Fibroblast of upper back skin (primary cell): ENCODE measurements at regions not wholly inside any gene's neighbourhood (a gene's known extent, or its start where the extent isn't known, plus 50 kb on each side); places are given as distances from the start of the nearest gene placed in this dataset.

Experiments
- DNase-seq: peaks from one replicate; pipeline ENCODE4 v3.0.0-alpha.2; 2013

- DNase-seq = no peak
These were observed 87.3 kb upstream of the TOMM7 start for GRCh38 chr7:22909917-22910316.

DNA sequence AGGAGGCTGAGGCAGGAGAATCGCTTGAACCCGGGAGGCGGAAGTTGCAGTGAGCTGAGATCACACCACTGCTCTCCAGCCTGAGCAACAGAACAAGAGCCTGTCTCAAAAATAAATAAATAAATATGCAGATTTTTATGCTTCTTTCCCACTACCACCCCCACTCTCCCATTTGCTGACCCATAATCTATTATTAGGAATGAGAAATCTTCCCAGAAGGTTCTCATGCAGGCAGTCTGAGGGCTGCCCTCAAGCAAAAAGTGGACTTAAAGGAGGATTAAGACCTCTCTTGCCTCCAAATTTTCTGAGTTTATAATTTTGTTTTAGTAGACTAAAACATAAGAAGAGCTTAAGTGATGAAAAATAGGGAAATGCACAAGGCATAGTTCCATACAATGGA is 85.2 kb upstream of the TOMM7 start:
- no peak for DNase-seq

- no peak for DNase-seq
These were observed 78.1 kb upstream of the TOMM7 start for GRCh38 chr7:22900784-22901183.

GRCh38 chr7:22900101-22900500 is 77.5 kb upstream of the TOMM7 start:
- DNase-seq = no peak

DNA sequence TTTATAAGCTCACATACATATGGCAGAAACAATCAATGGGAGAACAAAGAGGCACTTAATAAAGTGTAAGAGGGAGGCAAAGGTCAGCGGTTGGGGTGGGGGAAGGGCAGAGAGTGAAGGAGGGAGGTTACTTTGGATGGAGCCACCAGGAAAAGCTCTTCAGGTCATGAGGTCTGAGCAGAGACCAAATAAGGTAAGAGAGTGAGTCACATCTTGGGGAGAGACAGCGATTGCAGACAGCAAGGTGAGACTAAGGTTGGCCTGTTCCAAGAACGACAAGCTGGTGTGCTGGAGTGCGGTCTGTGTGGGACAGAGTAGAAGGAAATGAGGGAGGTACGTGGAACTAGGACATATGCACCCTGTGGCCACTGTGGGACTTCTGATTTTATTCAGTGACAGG is 74.3 kb upstream of the TOMM7 start:
- no peak for DNase-seq

DNA sequence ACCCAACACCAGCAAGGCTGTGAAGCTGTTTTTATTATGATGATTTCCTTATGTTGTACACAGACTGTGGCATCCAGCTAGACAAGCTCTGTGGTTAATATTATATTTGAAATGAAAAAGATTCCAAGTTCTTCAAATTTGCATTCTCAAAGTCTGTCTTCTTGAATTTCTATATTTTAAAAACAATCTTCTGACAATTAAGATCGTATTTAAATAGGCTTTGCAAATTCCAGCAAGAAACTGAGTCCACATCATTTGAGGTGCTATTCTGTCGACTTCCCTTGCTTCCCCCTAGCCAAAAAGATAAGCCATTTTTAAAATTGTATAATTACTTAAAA is 73.1 kb upstream of the TOMM7 start:
- DNase-seq = no peak

GRCh38 chr7:22895140-22895827 is 72.6 kb upstream of the TOMM7 start:
- no peak for DNase-seq

GRCh38 chr7:22894546-22894945 is 71.9 kb upstream of the TOMM7 start:
- no peak for DNase-seq

GRCh38 chr7:22890773-22891172 is 68.1 kb upstream of the TOMM7 start:
- no peak for DNase-seq

- DNase-seq = no peak
These were observed 63.2 kb upstream of the TOMM7 start for GRCh38 chr7:22885797-22886261.

DNA sequence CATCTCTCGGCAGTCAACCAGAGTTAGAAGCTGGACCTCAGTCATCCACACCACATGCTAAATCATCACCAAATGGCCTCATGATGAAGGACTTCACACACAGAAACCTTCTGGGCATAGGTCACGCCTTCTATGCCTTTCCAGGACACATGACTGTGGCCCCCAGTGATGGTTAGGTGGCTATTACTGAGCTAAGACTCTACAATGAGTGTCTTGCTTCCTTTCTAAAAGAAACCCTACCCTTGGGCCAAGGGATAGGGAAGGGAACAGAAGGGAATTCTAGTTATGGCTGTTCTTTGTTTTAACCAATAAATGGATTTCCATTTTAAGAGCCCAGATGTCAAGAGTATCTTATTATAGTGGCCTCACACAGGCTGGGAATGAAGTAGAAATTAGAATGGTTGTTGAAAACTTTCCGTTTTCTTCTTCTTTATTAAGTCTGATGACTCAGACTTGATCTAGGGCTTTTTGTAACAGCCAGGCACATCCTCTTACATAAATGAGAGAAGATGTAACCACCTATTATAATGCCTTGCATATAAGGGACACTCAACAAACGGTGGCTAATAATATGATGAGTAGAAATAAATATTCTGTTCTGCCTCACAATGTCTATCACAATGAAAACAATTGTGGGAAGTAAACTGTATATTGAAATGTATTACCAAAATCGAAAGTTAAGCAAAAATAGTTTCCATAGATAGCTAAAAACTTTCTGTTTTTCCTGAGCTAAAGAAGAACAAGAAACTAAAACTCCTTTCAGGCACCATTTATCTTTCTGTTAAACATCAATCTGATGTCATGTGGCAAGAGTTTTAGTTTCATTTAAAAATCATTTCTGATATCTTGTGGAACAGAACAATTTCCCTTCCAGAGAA is 62.5 kb upstream of the TOMM7 start:
- no peak for DNase-seq

DNA sequence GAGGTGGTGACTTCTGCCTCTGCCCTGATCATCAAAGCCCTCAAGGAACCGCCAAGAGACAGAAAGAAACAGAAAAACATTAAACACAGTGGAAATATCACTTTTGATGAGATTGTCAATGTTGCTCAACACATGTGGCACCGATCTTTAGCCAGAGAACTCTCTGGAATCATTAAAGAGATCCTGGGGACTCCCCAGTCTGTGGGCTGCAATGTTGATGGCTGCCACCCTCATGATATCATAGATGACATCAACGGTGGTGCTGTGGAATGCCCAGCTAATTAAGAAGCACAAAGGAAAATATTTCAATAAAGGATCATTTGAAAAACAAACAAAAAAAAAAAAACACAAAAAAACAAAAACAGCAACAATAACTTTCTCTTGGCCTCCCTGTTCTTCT is 59.5 kb upstream of the TOMM7 start:
- DNase-seq = no peak

DNA sequence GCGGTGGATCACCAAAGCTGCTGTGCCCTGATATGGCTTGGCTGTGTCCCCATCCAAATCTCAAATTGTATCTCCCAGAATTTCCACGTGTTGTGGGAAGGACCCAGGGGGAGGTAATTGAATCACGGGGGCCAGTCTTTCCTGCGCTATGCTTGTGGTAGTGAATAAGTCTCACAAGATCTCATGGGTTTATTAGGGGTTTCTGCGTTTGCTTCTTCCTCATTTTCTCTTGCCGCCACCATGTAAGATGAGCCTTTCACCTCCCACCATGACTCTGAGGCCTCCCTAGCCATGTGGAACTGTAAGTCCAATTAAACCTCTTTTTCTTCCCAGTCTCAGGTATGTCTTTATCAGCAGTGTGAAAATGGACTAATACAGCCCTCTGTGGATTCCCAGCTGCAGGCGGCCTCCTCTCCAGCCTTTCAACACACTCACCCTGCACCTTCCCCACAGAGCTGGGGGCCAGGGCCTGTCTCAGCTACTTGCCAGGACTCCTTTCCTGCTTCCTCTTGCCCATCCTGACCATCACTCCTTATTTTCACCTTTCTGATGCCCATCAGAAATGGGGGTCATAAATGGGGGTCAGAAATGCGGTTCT is 57.2 kb upstream of the TOMM7 start:
- DNase-seq = no peak

DNA sequence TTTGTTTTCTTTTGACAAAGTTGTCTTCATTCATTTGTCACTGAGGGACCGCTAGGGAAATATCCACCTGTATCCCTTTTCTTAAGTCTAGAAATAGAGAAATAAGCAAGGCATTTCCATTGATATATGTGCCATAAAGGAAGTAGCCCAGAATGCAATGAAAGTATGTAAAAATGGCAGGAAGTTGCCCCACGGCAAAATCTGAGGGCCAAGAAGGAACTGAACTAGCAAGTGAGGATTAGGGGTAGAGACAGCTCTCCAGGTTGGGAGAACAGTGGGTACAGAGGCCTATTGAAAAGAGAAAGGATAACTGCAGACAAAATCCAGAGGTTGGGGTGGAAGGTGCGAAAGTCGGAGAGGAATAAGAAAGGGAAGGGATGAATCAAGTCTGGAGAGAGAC is 56.6 kb upstream of the TOMM7 start:
- no peak for DNase-seq

DNA sequence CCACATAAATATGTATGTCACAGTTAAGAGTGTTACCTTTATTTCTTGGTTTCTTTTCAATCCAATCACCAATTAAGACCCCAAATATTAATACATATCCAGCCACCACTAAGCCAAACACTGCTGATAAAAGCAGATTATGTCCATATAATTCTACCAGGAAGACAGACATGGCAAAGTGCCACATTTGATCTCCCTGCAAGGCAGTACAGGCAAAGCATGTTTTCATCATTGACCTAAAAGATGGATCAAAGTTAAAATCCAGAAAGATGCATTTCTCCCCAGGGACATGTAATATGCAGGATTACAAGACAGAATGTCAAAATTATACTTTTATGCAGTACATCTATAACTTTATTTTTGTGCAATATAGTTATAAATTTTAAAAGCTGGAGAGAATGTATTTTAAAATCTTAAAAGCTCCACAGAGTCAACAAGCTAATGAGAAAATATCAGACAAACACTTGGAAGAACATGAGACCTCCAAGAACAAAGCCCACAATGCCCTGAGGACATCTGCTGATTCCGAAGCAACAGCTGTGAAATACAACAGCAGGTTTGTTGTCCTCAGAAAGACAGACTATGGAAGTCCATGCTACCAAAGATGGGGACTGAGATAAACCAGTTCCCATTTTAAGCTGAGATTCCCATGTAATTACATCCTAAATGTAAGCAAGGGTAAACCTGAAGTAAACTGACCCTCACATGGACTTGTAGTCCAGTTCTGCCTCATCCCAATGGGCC is 54.5 kb upstream of the TOMM7 start:
- no peak for DNase-seq

- no peak for DNase-seq
These were observed 52.8 kb upstream of the TOMM7 start for GRCh38 chr7:22875470-22875869.

DNA sequence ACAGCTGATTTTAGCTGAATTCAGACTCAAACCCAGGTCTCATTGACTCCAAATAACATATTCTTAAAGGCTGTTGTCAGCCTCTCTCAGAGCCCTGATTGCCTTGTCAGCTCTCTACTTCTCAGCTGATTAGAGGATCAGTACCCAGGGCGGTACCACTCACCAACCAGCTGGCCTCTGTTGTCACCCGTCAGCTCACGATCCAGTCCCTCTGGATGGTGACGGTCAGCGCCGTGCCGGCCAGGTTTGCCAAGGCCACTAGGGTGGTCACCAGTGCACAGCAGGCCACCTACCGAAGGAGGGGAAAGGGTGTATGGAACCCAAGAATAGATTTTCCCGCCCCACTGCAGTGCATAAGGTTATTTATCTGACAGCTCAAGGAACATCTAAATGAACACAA is 52.3 kb upstream of the TOMM7 start:
- DNase-seq = no peak
